Peyer's patch (tissue), 4 donors: ENCODE measurements at regions not wholly inside any gene's neighbourhood (a gene's known extent, or its start where the extent isn't known, plus 50 kb on each side); places are given as distances from the start of the nearest gene placed in this dataset.
"Not testable (repeated sequence)": the region's sequence is repeated elsewhere in the genome, so short reads cannot be mapped to it uniquely, and the experiment has no call there.

Experiments
- CTCF ChIP-seq, 6 experiments: fragments of 450-650 bp in 4 of 6; fragments of 200-600 bp in 2 of 6; sonication (generic) in 1 of 6; IDR thresholded peaks; one replicate each; pipeline ENCODE4 v1.5.1; 2017 to 2019; ENCODE audit warnings: antibody characterized with exemption in 6 of 6, mild to moderate bottlenecking in 3 of 6, moderate library complexity in 1 of 6
- POLR2A ChIP-seq, 2 donors: fragments of 450-650 bp; IDR thresholded peaks; one replicate each; pipeline ENCODE4 v1.5.1; 2017; ENCODE audit warnings: antibody characterized with exemption in 2 of 2, mild to moderate bottlenecking in 2 of 2, moderate library complexity in 2 of 2

- not testable (repeated sequence) for TF ChIP-seq CTCF, POLR2A (IDR thresholded peaks at IDR 0.05)
These were observed 76.8 kb upstream of the ZNF746 start for GRCh38 chr7:149574428-149574827.
